Gastrocnemius medialis (tissue), 4 donors: ENCODE measurements at regions not wholly inside any gene's neighbourhood (a gene's known extent, or its start where the extent isn't known, plus 50 kb on each side); places are given as distances from the start of the nearest gene placed in this dataset.

Experiments
- ATAC-seq, 2 donors: fragments of 150-250 bp; one replicate each; pipeline ENCODE4 v1.9.1; 2016
- DNase-seq, 2 donors: peaks; one replicate each; pipeline ENCODE4 v3.0.0-alpha.2; 2019
- H3K27ac ChIP-seq, 4 donors: fragments of 200-600 bp; sonication (generic); 1 replicate in 1 of 4; 2 replicates in 3 of 4; pipeline ENCODE4 v1.5.1; 2016 to 2018; ENCODE audit warnings: mild to moderate bottlenecking in 2 of 4, moderate library complexity in 1 of 4
- H3K27me3 ChIP-seq, 3 donors: fragments of 200-600 bp; sonication (generic) in 2 of 3; 1 replicate in 1 of 3; 2 replicates in 2 of 3; pipeline versions ENCODE4 v1.5.1 to v1.6.0; 2016 to 2019; ENCODE audit warnings: mild to moderate bottlenecking in 1 of 3, moderate library complexity in 1 of 3
- H3K36me3 ChIP-seq, 2 donors: fragments of 200-600 bp; sonication (generic) in 1 of 2; one replicate each; pipeline ENCODE4 v1.5.1; 2017 to 2018
- H3K4me1 ChIP-seq, 2 donors: fragments of 200-600 bp; sonication (generic) in 1 of 2; one replicate each; pipeline ENCODE4 v1.5.1; 2016 to 2017; ENCODE audit warnings: mild to moderate bottlenecking in 2 of 2
- H3K4me3 ChIP-seq, 4 donors: fragments of 200-600 bp; sonication (generic) in 3 of 4; 1 replicate in 1 of 4; 2 replicates in 3 of 4; pipeline ENCODE4 v1.5.1; 2016 to 2019; ENCODE audit warnings: mild to moderate bottlenecking in 2 of 4
- H3K9me3 ChIP-seq, 3 donors: fragments of 200-600 bp; sonication (generic) in 2 of 3; 1 replicate in 1 of 3; 2 replicates in 2 of 3; pipeline ENCODE4 v1.5.1; 2016 to 2019
- CTCF ChIP-seq, 5 experiments: fragments of 450-650 bp in 3 of 5; fragments of 200-600 bp in 2 of 5; sonication (generic) in 2 of 5; IDR thresholded peaks in 4 of 5; conservative IDR thresholded peaks in 1 of 5; 1 replicate in 4 of 5; 2 replicates in 1 of 5; pipeline ENCODE4 v1.5.1; 2016 to 2019; ENCODE audit warnings: antibody characterized with exemption in 5 of 5, mild to moderate bottlenecking in 3 of 5, moderate library complexity in 3 of 5
- POLR2A ChIP-seq, 2 donors: fragments of 450-650 bp; IDR thresholded peaks; one replicate each; pipeline ENCODE4 v1.6.1; 2017; ENCODE audit warnings: antibody characterized with exemption in 2 of 2, mild to moderate bottlenecking in 2 of 2, moderate library complexity in 2 of 2
- in situ Hi-C, 4 donors: fragments of 200-750 bp; cut with MboI; loops; one replicate each; pipeline versions ENCODE4 v1.15.0 to v1.8.0; 2017; ENCODE audit warnings: low sequenced_read_pairs in 4 of 4
- intact Hi-C: fragments of 100-400 bp; cut with DNase I; formaldehyde crosslinking; loops from one replicate; pipeline ENCODE4 v1.15.1; 2023; ENCODE audit warnings: low total_unique reads

GRCh38 chr6:12476484-12476883 lies 186.3 kb downstream of the EDN1 start:
- TF ChIP-seq CTCF (IDR thresholded peaks at IDR 0.05 in 4 of 5, conservative IDR thresholded peaks at IDR 0.05 in 1 of 5) (no peak), POLR2A (IDR thresholded peaks at IDR 0.05) (no peak)
- intact Hi-C loops (no loop called here), in situ Hi-C loops (no loop called here)
- Histone ChIP-seq H3K9me3 (no peaks in the 10 kb centered on the region), H3K4me1 (no peaks in the 10 kb centered on the region), H3K27me3 (no peaks in the 10 kb centered on the region), H3K36me3 (no peaks in the 10 kb centered on the region), H3K4me3 (no peak overlapping the region), H3K27ac (no peak overlapping the region)
- DNase-seq, result no peak
- no peak for ATAC-seq

GRCh38 chr6:12477616-12478015 lies 187.5 kb downstream of the EDN1 start:
- TF ChIP-seq CTCF (IDR thresholded peaks at IDR 0.05 in 4 of 5, conservative IDR thresholded peaks at IDR 0.05 in 1 of 5) (no peak), POLR2A (IDR thresholded peaks at IDR 0.05) (no peak)
- in situ Hi-C loops, result no loop called here
- no peaks in the 10 kb centered on the region for H3K36me3 ChIP-seq
- intact Hi-C loops, result no loop called here
- H3K9me3 ChIP-seq, result no peaks in the 10 kb centered on the region
- H3K27me3 ChIP-seq, result no peaks in the 10 kb centered on the region
- H3K4me1 ChIP-seq, result no peaks in the 10 kb centered on the region
- DNase-seq, result no peak
- no peak for ATAC-seq
- H3K27ac ChIP-seq, result no peak overlapping the region
- no peak overlapping the region for H3K4me3 ChIP-seq

- no peaks in the 10 kb centered on the region for H3K9me3 ChIP-seq
- H3K36me3 ChIP-seq, result no peaks in the 10 kb centered on the region
- H3K27me3 ChIP-seq, result no peaks in the 10 kb centered on the region
- in situ Hi-C loops (no loop called here), intact Hi-C loops (no loop called here)
- no peak for ATAC-seq
- no peak overlapping the region for H3K4me3 ChIP-seq
- TF ChIP-seq CTCF (IDR thresholded peaks at IDR 0.05 in 4 of 5, conservative IDR thresholded peaks at IDR 0.05 in 1 of 5) (no peak), POLR2A (IDR thresholded peaks at IDR 0.05) (no peak)
- no peak overlapping the region for H3K27ac ChIP-seq
- DNase-seq, result no peak
- no peaks in the 10 kb centered on the region for H3K4me1 ChIP-seq
These were observed 188.8 kb downstream of the EDN1 start for GRCh38 chr6:12478921-12479320.

GRCh38 chr6:12479451-12479850 lies 189.3 kb downstream of the EDN1 start:
- Histone ChIP-seq H3K4me3 (no peak overlapping the region), H3K4me1 (no peaks in the 10 kb centered on the region), H3K36me3 (no peaks in the 10 kb centered on the region), H3K27ac (no peak overlapping the region), H3K9me3 (no peaks in the 10 kb centered on the region), H3K27me3 (no peaks in the 10 kb centered on the region)
- DNase-seq, result no peak
- in situ Hi-C loops, result no loop called here
- ATAC-seq, result no peak
- intact Hi-C loops, result no loop called here
- TF ChIP-seq POLR2A (IDR thresholded peaks at IDR 0.05), result no peak
- no peak for TF ChIP-seq CTCF (IDR thresholded peaks at IDR 0.05 in 4 of 5, conservative IDR thresholded peaks at IDR 0.05 in 1 of 5)

- in situ Hi-C loops, result no loop called here
- no peak overlapping the region for H3K27ac ChIP-seq
- no peaks in the 10 kb centered on the region for H3K9me3 ChIP-seq
- ATAC-seq (no peak), DNase-seq (no peak)
- intact Hi-C loops, result no loop called here
- H3K36me3 ChIP-seq, result no peaks in the 10 kb centered on the region
- no peak overlapping the region for H3K4me3 ChIP-seq
- no peaks in the 10 kb centered on the region for H3K27me3 ChIP-seq
- no peaks in the 10 kb centered on the region for H3K4me1 ChIP-seq
- no peak for TF ChIP-seq POLR2A (IDR thresholded peaks at IDR 0.05)
- TF ChIP-seq CTCF (IDR thresholded peaks at IDR 0.05 in 4 of 5, conservative IDR thresholded peaks at IDR 0.05 in 1 of 5), result no peak
These were observed 189.7 kb downstream of the EDN1 start for GRCh38 chr6:12479881-12480280.
